ENCODE measurements at regions not wholly inside any gene's neighbourhood (a gene's known extent, or its start where the extent isn't known, plus 50 kb on each side); places are given as distances from the start of the nearest gene placed in this dataset.

DNA sequence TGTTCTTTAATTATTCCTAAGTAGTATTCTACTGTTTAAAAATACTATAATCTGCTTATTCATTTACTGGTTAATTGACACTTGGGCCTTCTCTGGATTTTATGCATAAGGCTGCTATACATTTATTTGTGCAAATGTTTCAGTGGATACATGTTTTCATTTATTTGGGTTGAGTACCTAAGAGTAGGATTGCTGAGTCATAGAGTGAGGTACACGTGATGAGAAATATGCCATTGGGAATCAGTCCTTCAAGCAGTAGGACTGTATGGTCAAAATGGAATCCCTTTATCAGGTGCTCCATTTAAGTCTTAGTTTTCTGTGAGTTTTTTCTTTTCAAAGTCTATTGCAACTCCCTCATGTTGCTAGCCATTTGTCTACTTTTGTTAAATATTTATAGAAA, 275.2 kb upstream of the SORL1-AS1 start:
- Histone ChIP-seq H2AFZ (ENCODE audit: low read depth, low read length, poor library complexity, severe bottlenecking) (no peak overlapping the region), H3K79me2 (ENCODE audit: insufficient read depth, low read length) (no peaks in the 10 kb centered on the region), H3K9me3 (ENCODE audit: control insufficient read depth in 1 of 2, insufficient read depth in 1 of 2, low read depth in 1 of 2, low read length in 2 of 2) (no peaks in the 10 kb centered on the region), H4K20me1 (ENCODE audit: insufficient read depth) (no peaks in the 10 kb centered on the region), H3K27ac (ENCODE audit: low read depth, low read length) (no peak overlapping the region), H3K27me3 (ENCODE audit: insufficient read depth, low read length) (no peaks in the 10 kb centered on the region), H3K36me3 (ENCODE audit: control insufficient read depth in 1 of 2, insufficient read depth in 2 of 2, low read length in 2 of 2) (no peaks in the 10 kb centered on the region), H3K9ac (ENCODE audit: low read length) (no peak overlapping the region), H3K4me3 (replicated peaks in 1 of 2; ENCODE audit: low read depth in 1 of 2, low read length in 2 of 2) (no peak overlapping the region), H3K4me1 (ENCODE audit: control insufficient read depth in 1 of 2, insufficient read depth in 2 of 2, low read length in 2 of 2) (no peaks in the 10 kb centered on the region), H3K9me2 (ENCODE audit: insufficient read depth) (no peaks in the 10 kb centered on the region), H3K4me2 (ENCODE audit: low read length) (no peak overlapping the region)
- CTCF ChIA-PET: no interaction called here
- POLR2A ChIA-PET: no interaction called here
- RAD21 ChIA-PET (ENCODE audit: low non-redundant PET in 1 of 2, low total read pairs in 2 of 2, uncharacterized antibody in 2 of 2, unreplicated experiment in 2 of 2): no interaction called here
- TF ChIP-seq EZH2phosphoT487 (IDR thresholded peaks at IDR 0.05; ENCODE audit: borderline replicate concordance) (no peak), ELF1 (IDR thresholded peaks at IDR 0.05; ENCODE audit: borderline replicate concordance, low read depth) (no peak), SIN3A (IDR thresholded peaks at IDR 0.05; ENCODE audit: low read depth) (no peak), POLR2A (IDR thresholded peaks at IDR 0.05; ENCODE audit: borderline replicate concordance, extremely low read depth, insufficient read depth, insufficient read length) (no peak), SP1 (IDR thresholded peaks at IDR 0.05; ENCODE audit: low read depth) (no peak), POLR2AphosphoS5 (IDR thresholded peaks at IDR 0.05; ENCODE audit: low read depth, low read length) (no peak), CBX3 (IDR thresholded peaks at IDR 0.05; ENCODE audit: low read depth) (no peak), FOSL1 (IDR thresholded peaks at IDR 0.05; ENCODE audit: low read depth) (no peak), CEBPB (IDR thresholded peaks at IDR 0.05; ENCODE audit: low read depth) (no peak), EZH2 (IDR thresholded peaks at IDR 0.05) (no peak), YY1 (IDR thresholded peaks at IDR 0.05; ENCODE audit: extremely low read depth, insufficient replicate concordance, low read depth, low read length) (no peak), SRF (IDR thresholded peaks at IDR 0.05; ENCODE audit: low read depth) (no peak), RAD21 (IDR thresholded peaks at IDR 0.05; ENCODE audit: low read depth) (no peak)
- TF ChIP-seq, protein P1, sequence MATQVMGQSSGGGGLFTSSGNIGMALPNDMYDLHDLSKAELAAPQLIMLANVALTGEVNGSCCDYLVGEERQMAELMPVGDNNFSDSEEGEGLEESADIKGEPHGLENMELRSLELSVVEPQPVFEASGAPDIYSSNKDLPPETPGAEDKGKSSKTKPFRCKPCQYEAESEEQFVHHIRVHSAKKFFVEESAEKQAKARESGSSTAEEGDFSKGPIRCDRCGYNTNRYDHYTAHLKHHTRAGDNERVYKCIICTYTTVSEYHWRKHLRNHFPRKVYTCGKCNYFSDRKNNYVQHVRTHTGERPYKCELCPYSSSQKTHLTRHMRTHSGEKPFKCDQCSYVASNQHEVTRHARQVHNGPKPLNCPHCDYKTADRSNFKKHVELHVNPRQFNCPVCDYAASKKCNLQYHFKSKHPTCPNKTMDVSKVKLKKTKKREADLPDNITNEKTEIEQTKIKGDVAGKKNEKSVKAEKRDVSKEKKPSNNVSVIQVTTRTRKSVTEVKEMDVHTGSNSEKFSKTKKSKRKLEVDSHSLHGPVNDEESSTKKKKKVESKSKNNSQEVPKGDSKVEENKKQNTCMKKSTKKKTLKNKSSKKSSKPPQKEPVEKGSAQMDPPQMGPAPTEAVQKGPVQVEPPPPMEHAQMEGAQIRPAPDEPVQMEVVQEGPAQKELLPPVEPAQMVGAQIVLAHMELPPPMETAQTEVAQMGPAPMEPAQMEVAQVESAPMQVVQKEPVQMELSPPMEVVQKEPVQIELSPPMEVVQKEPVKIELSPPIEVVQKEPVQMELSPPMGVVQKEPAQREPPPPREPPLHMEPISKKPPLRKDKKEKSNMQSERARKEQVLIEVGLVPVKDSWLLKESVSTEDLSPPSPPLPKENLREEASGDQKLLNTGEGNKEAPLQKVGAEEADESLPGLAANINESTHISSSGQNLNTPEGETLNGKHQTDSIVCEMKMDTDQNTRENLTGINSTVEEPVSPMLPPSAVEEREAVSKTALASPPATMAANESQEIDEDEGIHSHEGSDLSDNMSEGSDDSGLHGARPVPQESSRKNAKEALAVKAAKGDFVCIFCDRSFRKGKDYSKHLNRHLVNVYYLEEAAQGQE (IDR thresholded peaks at IDR 0.05; ENCODE audit: low read depth): no peak
- TF ChIP-seq, protein P2, sequence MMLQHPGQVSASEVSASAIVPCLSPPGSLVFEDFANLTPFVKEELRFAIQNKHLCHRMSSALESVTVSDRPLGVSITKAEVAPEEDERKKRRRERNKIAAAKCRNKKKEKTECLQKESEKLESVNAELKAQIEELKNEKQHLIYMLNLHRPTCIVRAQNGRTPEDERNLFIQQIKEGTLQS (IDR thresholded peaks at IDR 0.05): no peak
- TF ChIP-seq, protein P3, sequence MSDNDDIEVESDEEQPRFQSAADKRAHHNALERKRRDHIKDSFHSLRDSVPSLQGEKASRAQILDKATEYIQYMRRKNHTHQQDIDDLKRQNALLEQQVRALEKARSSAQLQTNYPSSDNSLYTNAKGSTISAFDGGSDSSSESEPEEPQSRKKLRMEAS (IDR thresholded peaks at IDR 0.05): no peak
- ATAC-seq (no peak), DNase-seq (ENCODE audit: low read depth, low spot score) (no peak)
- intact Hi-C loops (cut with micrococcal nuclease): no loop called here
- BruUV-seq (replicated peaks): no TSS peak

Data from HCT116 (cell line).